Kidney epithelial cell (primary cell): ENCODE measurements at regions not wholly inside any gene's neighbourhood (a gene's known extent, or its start where the extent isn't known, plus 50 kb on each side); places are given as distances from the start of the nearest gene placed in this dataset.

ENCODE experiments used
- DNase-seq: peaks from one replicate; pipeline ENCODE4 v3.0.0-alpha.2; 2010; ENCODE audit warnings: low read depth
- H3K27me3 ChIP-seq: 2 replicates; pipeline ENCODE4 v1.6.0; 2011; ENCODE audit warnings: low read length; ENCODE audit not compliant: control insufficient read depth, insufficient read depth
- H3K36me3 ChIP-seq: 2 replicates; pipeline ENCODE4 v1.5.1; 2011; ENCODE audit warnings: low read length; ENCODE audit not compliant: control insufficient read depth, insufficient read depth
- H3K4me3 ChIP-seq: 2 replicates; pipeline ENCODE4 v1.5.1; 2011; ENCODE audit warnings: low read depth, mild to moderate bottlenecking, control low read depth, low read length
- TF ChIP-seq, protein P1 (sequence below): IDR thresholded peaks from 2 replicates; pipeline ENCODE4 v1.5.1; 2011; ENCODE audit warnings: mild to moderate bottlenecking, moderate library complexity, low read length, control low read depth, inconsistent platforms; ENCODE audit not compliant: insufficient read depth, poor library complexity, severe bottlenecking

GRCh38 chr11:130727157-130728119 lies 188.8 kb downstream of the SNX19 start:
- Histone ChIP-seq H3K27me3 (no peaks in the 10 kb centered on the region), H3K4me3 (no peak overlapping the region), H3K36me3 (no peaks in the 10 kb centered on the region)
- DNase-seq = no peak
- TF ChIP-seq, protein P1, sequence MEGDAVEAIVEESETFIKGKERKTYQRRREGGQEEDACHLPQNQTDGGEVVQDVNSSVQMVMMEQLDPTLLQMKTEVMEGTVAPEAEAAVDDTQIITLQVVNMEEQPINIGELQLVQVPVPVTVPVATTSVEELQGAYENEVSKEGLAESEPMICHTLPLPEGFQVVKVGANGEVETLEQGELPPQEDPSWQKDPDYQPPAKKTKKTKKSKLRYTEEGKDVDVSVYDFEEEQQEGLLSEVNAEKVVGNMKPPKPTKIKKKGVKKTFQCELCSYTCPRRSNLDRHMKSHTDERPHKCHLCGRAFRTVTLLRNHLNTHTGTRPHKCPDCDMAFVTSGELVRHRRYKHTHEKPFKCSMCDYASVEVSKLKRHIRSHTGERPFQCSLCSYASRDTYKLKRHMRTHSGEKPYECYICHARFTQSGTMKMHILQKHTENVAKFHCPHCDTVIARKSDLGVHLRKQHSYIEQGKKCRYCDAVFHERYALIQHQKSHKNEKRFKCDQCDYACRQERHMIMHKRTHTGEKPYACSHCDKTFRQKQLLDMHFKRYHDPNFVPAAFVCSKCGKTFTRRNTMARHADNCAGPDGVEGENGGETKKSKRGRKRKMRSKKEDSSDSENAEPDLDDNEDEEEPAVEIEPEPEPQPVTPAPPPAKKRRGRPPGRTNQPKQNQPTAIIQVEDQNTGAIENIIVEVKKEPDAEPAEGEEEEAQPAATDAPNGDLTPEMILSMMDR = no peak

GRCh38 chr11:130728185-130729180 lies 187.8 kb downstream of the SNX19 start:
- DNase-seq = no peak
- no peaks in the 10 kb centered on the region for H3K36me3 ChIP-seq
- H3K4me3 ChIP-seq = no peak overlapping the region
- TF ChIP-seq, protein P1 = no peak
- no peaks in the 10 kb centered on the region for H3K27me3 ChIP-seq

- H3K27me3 ChIP-seq = no peaks in the 10 kb centered on the region
- DNase-seq = no peak
- no peaks in the 10 kb centered on the region for H3K36me3 ChIP-seq
- no peak overlapping the region for H3K4me3 ChIP-seq
- TF ChIP-seq, protein P1 = no peak
Observed at GRCh38 chr11:130729193-130729592, 187.1 kb downstream of the SNX19 start.

DNA sequence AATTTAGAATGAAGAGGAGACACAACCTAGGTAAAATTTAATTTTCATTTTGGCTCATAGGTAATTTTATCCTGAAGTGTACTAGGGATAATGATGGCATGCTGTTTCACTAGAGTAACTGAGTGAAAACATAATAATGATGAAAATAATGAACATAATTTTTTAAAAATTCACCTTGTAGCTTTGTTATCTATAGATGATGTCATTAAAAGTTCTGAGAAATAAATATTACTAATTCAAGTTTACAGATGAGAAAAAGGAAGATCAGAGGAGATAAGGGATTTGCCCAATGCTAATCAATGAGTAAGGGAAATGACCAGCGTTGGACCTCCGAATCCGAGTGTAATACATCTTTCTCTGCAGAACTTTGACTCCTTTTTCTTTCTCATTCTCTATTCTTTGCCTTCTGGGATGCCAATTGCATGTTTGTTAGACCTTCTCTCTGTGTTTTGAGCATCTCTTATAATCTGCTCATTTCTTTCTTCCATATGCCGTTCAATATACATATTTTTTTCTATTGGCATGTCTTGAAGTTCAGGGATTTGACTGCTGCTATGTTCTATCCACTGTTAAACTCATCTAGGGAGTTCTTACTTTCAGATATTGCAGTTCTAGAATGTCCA lies 186.5 kb downstream of the SNX19 start:
- DNase-seq = no peak
- no peaks in the 10 kb centered on the region for H3K36me3 ChIP-seq

DNA sequence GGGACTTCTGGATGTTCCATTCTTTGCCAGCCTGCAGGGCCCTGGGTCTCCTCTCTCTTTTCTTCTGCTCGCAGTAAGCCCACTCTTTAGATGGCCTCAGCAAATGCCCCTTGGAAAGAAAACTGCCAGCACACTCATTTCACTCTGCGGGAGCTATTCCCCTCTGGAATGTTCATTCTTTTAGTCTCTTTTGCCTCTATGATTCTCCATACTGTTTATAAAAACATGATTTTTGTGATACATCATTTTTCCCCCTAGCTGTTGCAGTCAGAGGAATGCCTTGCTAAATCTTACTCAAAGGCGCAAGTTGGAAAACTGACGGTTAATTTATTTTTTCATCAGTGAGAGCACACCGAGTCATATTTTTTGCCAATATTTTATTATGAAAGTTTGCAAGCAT lies 184.9 kb downstream of the SNX19 start:
- Histone ChIP-seq H3K36me3 (no peaks in the 10 kb centered on the region), H3K27me3 (no peaks in the 10 kb centered on the region), H3K4me3 (no peak overlapping the region)
- DNase-seq = no peak
- TF ChIP-seq, protein P1 = no peak

More for the DNA sequence above, 186.5 kb downstream of the SNX19 start:
- TF ChIP-seq, protein P1 = no peak
- Histone ChIP-seq H3K27me3 (no peaks in the 10 kb centered on the region), H3K4me3 (no peak overlapping the region)
